Fibroblast of mammary gland (primary cell): ENCODE measurements at regions not wholly inside any gene's neighbourhood (a gene's known extent, or its start where the extent isn't known, plus 50 kb on each side); places are given as distances from the start of the nearest gene placed in this dataset.

Experiments
- DNase-seq: peaks from one replicate; pipeline ENCODE4 v3.0.0-alpha.2; 2010; ENCODE audit warnings: low read depth
- H3K4me3 ChIP-seq: 2 replicates; pipeline ENCODE4 v1.5.1; 2011; ENCODE audit warnings: low read depth, mild to moderate bottlenecking, low read length, moderate library complexity; ENCODE audit not compliant: control insufficient read depth
- CTCF ChIP-seq: conservative IDR thresholded peaks from 2 replicates; pipeline ENCODE4 v1.5.1; 2011; ENCODE audit warnings: low read depth, low read length, inconsistent platforms; ENCODE audit not compliant: control insufficient read depth, insufficient read depth

GRCh38 chr5:91228188-91228587, 154.9 kb downstream of the ARRDC3 start:
- no peak for DNase-seq

GRCh38 chr5:91225848-91226686, 157.1 kb downstream of the ARRDC3 start:
- no peak for DNase-seq
- H3K4me3 ChIP-seq: no peak overlapping the region
- no peak for TF ChIP-seq CTCF

More at GRCh38 chr5:91228188-91228587, 154.9 kb downstream of the ARRDC3 start:
- no peak overlapping the region for H3K4me3 ChIP-seq
- TF ChIP-seq CTCF: no peak

- no peak for DNase-seq
- TF ChIP-seq CTCF: no peak
Observed at GRCh38 chr5:91224969-91225368, 158.1 kb downstream of the ARRDC3 start.

GRCh38 chr5:91224456-91224855, 158.7 kb downstream of the ARRDC3 start:
- TF ChIP-seq CTCF: no peak
- DNase-seq: no peak
- H3K4me3 ChIP-seq: no peak overlapping the region

More at GRCh38 chr5:91224969-91225368, 158.1 kb downstream of the ARRDC3 start:
- no peak overlapping the region for H3K4me3 ChIP-seq

- peak; percentile 70 for DNase-seq
- no peak for TF ChIP-seq CTCF
- no peak overlapping the region for H3K4me3 ChIP-seq
Observed at GRCh38 chr5:91223886-91224285, 159.2 kb downstream of the ARRDC3 start.

GRCh38 chr5:91222482-91222881, 160.6 kb downstream of the ARRDC3 start:
- no peak for TF ChIP-seq CTCF
- DNase-seq: no peak
- no peak overlapping the region for H3K4me3 ChIP-seq
